Kidney epithelial cell (primary cell): ENCODE measurements at regions not wholly inside any gene's neighbourhood (a gene's known extent, or its start where the extent isn't known, plus 50 kb on each side); places are given as distances from the start of the nearest gene placed in this dataset.

Experiments
- DNase-seq: peaks from one replicate; pipeline ENCODE4 v3.0.0-alpha.2; 2010; ENCODE audit warnings: low read depth
- H3K27me3 ChIP-seq: 2 replicates; pipeline ENCODE4 v1.6.0; 2011; ENCODE audit warnings: low read length; ENCODE audit not compliant: control insufficient read depth, insufficient read depth
- H3K36me3 ChIP-seq: 2 replicates; pipeline ENCODE4 v1.5.1; 2011; ENCODE audit warnings: low read length; ENCODE audit not compliant: control insufficient read depth, insufficient read depth
- H3K4me3 ChIP-seq: 2 replicates; pipeline ENCODE4 v1.5.1; 2011; ENCODE audit warnings: low read depth, mild to moderate bottlenecking, control low read depth, low read length
- CTCF ChIP-seq: IDR thresholded peaks from 2 replicates; pipeline ENCODE4 v1.5.1; 2011; ENCODE audit warnings: mild to moderate bottlenecking, moderate library complexity, low read length, control low read depth, inconsistent platforms; ENCODE audit not compliant: insufficient read depth, poor library complexity, severe bottlenecking

DNA sequence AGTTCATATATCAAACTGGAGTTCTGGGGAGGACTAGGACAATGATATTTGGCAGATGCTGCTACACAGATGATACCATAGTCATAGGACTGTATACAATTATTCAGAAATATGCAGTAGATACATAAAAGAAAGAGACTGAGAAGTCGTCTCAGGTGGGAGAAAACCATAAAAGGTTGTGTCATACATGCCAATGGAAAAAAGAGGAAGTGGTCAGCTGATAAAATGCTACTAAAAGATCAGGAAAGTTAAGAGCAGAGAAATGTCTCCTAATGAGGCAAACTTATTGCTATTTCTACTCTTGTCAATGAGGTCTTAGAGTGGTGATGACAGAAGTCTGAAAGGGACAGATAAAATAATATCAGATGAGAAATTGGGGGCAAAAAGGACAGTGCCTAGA, 407.6 kb downstream of the COL12A1 start:
- H3K36me3 ChIP-seq = no peaks in the 10 kb centered on the region
- H3K27me3 ChIP-seq = no peaks in the 10 kb centered on the region
- no peak for DNase-seq
- no peak overlapping the region for H3K4me3 ChIP-seq
- TF ChIP-seq CTCF = no peak

GRCh38 chr6:74785236-74785635, 420.6 kb downstream of the COL12A1 start:
- H3K27me3 ChIP-seq = no peaks in the 10 kb centered on the region
- H3K36me3 ChIP-seq = no peaks in the 10 kb centered on the region
- TF ChIP-seq CTCF = no peak
- H3K4me3 ChIP-seq = no peak overlapping the region
- DNase-seq = no peak

DNA sequence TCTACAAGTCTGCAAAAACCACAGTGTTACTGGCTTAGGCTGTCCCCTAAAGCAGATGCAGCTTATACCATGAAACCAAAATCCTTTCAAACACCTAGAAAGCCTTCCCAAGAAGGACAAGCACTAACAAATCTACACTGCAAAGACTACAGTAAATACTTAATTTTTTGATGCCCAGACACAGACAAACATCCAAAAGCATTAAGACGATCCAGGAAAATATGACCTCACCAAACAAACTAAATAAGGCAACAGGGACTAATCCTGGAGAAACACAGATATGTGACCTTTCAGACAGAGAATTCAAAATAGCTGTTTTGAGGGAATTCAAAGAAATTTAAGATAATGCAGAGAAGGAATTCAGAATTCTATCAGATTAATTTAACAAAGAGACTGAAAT, 423.5 kb downstream of the COL12A1 start:
- Histone ChIP-seq H3K4me3 (no peak overlapping the region), H3K27me3 (no peaks in the 10 kb centered on the region), H3K36me3 (no peaks in the 10 kb centered on the region)
- TF ChIP-seq CTCF = no peak
- DNase-seq = no peak

- Histone ChIP-seq H3K36me3 (no peaks in the 10 kb centered on the region), H3K27me3 (no peaks in the 10 kb centered on the region), H3K4me3 (no peak overlapping the region)
- DNase-seq = no peak
- no peak for TF ChIP-seq CTCF
These were observed 425.0 kb downstream of the COL12A1 start for GRCh38 chr6:74780831-74781230.

DNA sequence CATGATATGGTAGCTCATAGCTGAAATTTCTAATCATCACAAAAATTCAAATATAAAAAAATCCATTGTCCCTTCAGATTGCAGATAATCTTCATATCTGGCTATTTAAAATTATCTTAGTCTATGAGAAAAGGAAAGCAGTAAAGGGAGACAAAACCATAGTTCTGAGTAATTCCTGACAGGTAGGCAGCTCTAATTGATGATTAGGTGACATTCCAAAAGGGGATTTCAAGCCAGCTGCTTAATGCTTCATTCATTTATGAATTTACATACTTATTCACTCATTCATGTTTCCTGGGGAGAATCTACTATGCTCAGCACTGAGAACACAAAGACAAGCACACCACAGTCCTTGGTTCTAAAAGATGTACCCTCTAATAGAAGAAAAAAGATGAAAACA, 437.1 kb downstream of the COL12A1 start:
- H3K4me3 ChIP-seq = no peak overlapping the region
- H3K27me3 ChIP-seq = no peaks in the 10 kb centered on the region
- no peak for TF ChIP-seq CTCF
- no peaks in the 10 kb centered on the region for H3K36me3 ChIP-seq
- no peak for DNase-seq

- DNase-seq = no peak
- TF ChIP-seq CTCF = no peak
- Histone ChIP-seq H3K4me3 (no peak overlapping the region), H3K27me3 (no peaks in the 10 kb centered on the region), H3K36me3 (no peaks in the 10 kb centered on the region)
These were observed 437.7 kb downstream of the COL12A1 start for GRCh38 chr6:74768120-74768519.
